Transverse colon (tissue), 4 donors: ENCODE measurements at regions not wholly inside any gene's neighbourhood (a gene's known extent, or its start where the extent isn't known, plus 50 kb on each side); places are given as distances from the start of the nearest gene placed in this dataset.

ENCODE experiments used
- DNase-seq: peaks from one replicate; pipeline ENCODE4 v3.0.0-alpha.2; 2019
- H3K27ac ChIP-seq, 4 donors: fragments of 200-600 bp; sonication (generic); 2 replicates each; pipeline ENCODE4 v1.5.1; 2016 to 2018; ENCODE audit warnings: inconsistent platforms in 4 of 4
- H3K27me3 ChIP-seq: fragments of 200-600 bp; sonication (generic); 2 replicates; pipeline ENCODE4 v1.5.1; 2017; ENCODE audit warnings: inconsistent platforms
- H3K36me3 ChIP-seq, 4 donors: fragments of 200-600 bp; sonication (generic); 2 replicates each; pipeline ENCODE4 v1.5.1; 2017 to 2019; ENCODE audit warnings: inconsistent platforms in 4 of 4
- H3K4me1 ChIP-seq, 4 donors: fragments of 200-600 bp; sonication (generic); 2 replicates each; pipeline ENCODE4 v1.5.1; 2017 to 2020; ENCODE audit warnings: inconsistent platforms in 4 of 4
- H3K4me3 ChIP-seq, 4 donors: fragments of 200-600 bp; sonication (generic); 1 replicate in 1 of 4; 2 replicates in 3 of 4; pipeline versions ENCODE4 v1.5.1 to v1.6.1; 2017 to 2019; ENCODE audit warnings: inconsistent platforms in 4 of 4
- H3K9me3 ChIP-seq, 2 donors: fragments of 200-600 bp; sonication (generic); 2 replicates each; pipeline ENCODE4 v1.5.1; 2017 to 2019; ENCODE audit warnings: inconsistent platforms in 2 of 2
- EP300 ChIP-seq: sonication (generic); formaldehyde crosslinking; IDR thresholded peaks from one replicate; pipeline ENCODE4 v1.6.1; 2017; ENCODE audit warnings: antibody characterized with exemption, low read depth
- POLR2A ChIP-seq: fragments of 450-650 bp; IDR thresholded peaks from one replicate; pipeline ENCODE4 v1.6.1; 2016; ENCODE audit warnings: antibody characterized with exemption, mild to moderate bottlenecking, moderate library complexity
- POLR2AphosphoS5 ChIP-seq, 3 donors: sonication (generic); formaldehyde crosslinking; IDR thresholded peaks; one replicate each; pipeline ENCODE4 v1.6.1; 2016; ENCODE audit warnings: antibody characterized with exemption in 3 of 3
- WGBS, 2 donors: methylation state at CpG; one replicate each; pipeline ENCODE4 v1.1.5; 2018; ENCODE audit warnings: low coverage in 1 of 2; 5-methylcytosine and 5-hydroxymethylcytosine counted together
- in situ Hi-C, 4 donors: fragments of 200-750 bp; cut with MboI; loops; one replicate each; pipeline versions ENCODE4 v1.15.0 to v1.15.1; 2017; ENCODE audit warnings: low sequenced_read_pairs in 3 of 4, low pct_ligation_motif_present in 1 of 4, low pct_unique_long_range_greater_than_20kb in 1 of 4
- intact Hi-C: fragments of 100-400 bp; cut with DNase I; formaldehyde crosslinking; loops from one replicate; pipeline ENCODE4 v1.15.1; 2023; ENCODE audit warnings: low total_unique reads
- TF ChIP-seq, protein P1 (sequence below), 5 experiments: fragments of 200-600 bp in 3 of 5; fragments of 450-650 bp in 2 of 5; sonication (generic) in 3 of 5; IDR thresholded peaks; 1 replicate in 2 of 5; 2 replicates in 3 of 5; pipeline ENCODE4 v1.5.1; 2016 to 2017; ENCODE audit warnings: antibody characterized with exemption in 5 of 5, inconsistent platforms in 3 of 5, mild to moderate bottlenecking in 2 of 5, moderate library complexity in 1 of 5

DNA sequence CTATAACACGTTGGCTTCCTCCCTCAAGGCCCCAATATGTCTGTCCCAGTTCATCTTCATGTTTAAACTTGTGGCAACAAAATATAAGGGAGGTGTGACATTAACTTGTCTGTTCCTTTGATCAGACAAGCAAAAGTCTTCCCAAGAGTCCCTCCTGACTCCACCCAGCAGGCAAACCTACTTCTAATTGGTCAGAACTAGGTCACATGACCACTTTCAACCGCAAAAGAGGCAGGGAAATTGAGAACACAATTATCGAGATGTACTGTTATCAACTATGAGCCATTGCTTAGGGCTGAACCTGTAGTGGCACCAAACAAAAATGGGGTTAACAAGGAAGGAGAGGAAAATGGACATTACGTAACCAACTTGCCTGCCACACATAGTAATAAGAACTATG, 246.8 kb upstream of the TET2 start:
- H3K36me3 ChIP-seq, result no peaks in the 10 kb centered on the region
- 82 to 92% methylated on average over 4 of the region's 4 CpGs for WGBS, 2 donors
- in situ Hi-C loops (no loop called here), intact Hi-C loops (no loop called here)
- no peaks in the 10 kb centered on the region for H3K9me3 ChIP-seq
- TF ChIP-seq, protein P1, sequence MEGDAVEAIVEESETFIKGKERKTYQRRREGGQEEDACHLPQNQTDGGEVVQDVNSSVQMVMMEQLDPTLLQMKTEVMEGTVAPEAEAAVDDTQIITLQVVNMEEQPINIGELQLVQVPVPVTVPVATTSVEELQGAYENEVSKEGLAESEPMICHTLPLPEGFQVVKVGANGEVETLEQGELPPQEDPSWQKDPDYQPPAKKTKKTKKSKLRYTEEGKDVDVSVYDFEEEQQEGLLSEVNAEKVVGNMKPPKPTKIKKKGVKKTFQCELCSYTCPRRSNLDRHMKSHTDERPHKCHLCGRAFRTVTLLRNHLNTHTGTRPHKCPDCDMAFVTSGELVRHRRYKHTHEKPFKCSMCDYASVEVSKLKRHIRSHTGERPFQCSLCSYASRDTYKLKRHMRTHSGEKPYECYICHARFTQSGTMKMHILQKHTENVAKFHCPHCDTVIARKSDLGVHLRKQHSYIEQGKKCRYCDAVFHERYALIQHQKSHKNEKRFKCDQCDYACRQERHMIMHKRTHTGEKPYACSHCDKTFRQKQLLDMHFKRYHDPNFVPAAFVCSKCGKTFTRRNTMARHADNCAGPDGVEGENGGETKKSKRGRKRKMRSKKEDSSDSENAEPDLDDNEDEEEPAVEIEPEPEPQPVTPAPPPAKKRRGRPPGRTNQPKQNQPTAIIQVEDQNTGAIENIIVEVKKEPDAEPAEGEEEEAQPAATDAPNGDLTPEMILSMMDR (IDR thresholded peaks at IDR 0.05), result no peak
- no peak for TF ChIP-seq POLR2A
- no peak for TF ChIP-seq POLR2AphosphoS5 (IDR thresholded peaks at IDR 0.05)
- TF ChIP-seq EP300, result no peak
- no peaks in the 10 kb centered on the region for H3K4me1 ChIP-seq
- no peak overlapping the region for H3K27ac ChIP-seq
- no peak overlapping the region for H3K4me3 ChIP-seq
- DNase-seq, result no peak
- H3K27me3 ChIP-seq, result no peaks in the 10 kb centered on the region

DNA sequence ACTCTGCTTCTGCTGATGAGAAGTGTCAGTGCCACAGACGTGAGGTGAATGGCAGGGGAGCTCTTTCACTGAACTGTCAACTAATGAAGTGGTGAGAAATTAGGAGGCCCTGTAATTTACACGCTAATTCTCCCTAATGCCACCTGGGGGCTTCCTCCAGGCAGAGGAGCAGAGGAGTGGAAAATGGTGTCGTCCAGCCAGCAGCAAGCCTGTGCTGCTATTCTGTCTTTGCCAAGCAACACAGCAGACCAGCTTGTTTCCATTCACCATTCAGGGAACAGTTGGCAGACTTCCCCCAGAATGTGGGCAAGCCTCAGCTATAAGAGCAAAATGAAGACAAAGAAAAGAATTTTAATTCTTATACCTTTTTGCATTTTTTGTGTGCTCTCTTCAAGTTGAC, 245.2 kb upstream of the TET2 start:
- Histone ChIP-seq H3K27me3 (no peaks in the 10 kb centered on the region), H3K4me3 (no peak overlapping the region), H3K9me3 (no peaks in the 10 kb centered on the region), H3K4me1 (no peaks in the 10 kb centered on the region), H3K27ac (no peak overlapping the region), H3K36me3 (no peaks in the 10 kb centered on the region)
- WGBS, 2 donors, result 60% methylated on average over 3 of the region's 3 CpGs; no CpG with 5 or more reads in 1 of the 2 donors
- TF ChIP-seq POLR2AphosphoS5 (IDR thresholded peaks at IDR 0.05), result no peak
- no peak for TF ChIP-seq EP300
- TF ChIP-seq, protein P1 (IDR thresholded peaks at IDR 0.05), result no peak
- no peak for TF ChIP-seq POLR2A
- intact Hi-C loops, result no loop called here
- no peak for DNase-seq
- in situ Hi-C loops, result no loop called here

DNA sequence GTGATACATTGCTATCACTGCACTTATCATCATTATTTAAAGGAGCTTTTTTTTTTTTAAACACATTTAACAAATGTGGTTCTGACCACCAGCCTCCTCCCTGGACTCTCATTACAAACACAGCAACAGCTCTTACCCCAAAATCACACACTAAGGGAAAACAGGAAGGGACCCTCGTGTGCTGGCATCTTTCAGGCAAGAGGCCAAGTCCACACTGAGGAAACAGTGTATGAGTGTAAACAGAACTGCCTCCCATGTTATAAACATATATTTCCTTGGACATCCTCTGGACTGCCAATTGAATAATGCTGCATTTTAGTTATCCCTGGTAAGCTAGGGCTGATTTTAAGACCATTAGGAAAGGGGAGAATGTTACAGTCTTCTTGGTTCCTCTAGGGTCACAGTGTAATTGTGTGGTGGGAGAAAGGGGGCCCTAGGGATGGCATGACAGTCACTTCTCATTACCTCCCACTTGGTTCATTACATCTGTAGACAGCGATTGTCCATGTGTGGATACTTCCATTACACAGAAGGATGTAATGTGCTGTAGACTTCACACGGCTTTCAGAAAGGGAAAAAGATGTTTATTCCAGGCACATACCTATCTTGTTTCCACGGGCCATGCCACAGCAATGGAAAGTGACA, 244.6 kb upstream of the TET2 start:
- in situ Hi-C loops, result no loop called here
- 40 to 60% methylated on average over 3 to 4 of the region's 4 CpGs for WGBS, 2 donors

DNA sequence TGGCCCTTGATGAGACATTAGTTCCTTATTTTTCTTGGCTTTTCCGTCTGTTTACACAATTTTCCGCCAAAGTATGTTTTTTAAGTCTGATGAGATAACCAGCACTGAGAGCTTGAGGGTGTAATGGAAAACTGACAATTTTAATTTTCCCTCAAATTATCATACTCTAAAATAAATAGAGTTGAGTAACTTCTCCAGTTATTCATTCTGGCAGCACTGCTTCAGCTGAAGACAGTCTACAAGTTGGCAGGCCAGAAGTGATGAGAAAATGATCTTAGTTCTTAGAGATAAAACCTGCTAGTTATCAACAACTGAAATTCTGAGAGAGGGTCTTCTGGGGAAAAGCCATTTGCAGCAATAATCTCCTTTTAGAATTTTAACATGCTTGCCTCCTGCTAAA, 241.6 kb upstream of the TET2 start:
- no peaks in the 10 kb centered on the region for H3K9me3 ChIP-seq
- DNase-seq, result no peak
- intact Hi-C loops (no loop called here), in situ Hi-C loops (no loop called here)
- H3K27ac ChIP-seq, result no peak overlapping the region
- H3K36me3 ChIP-seq, result no peaks in the 10 kb centered on the region
- no peak overlapping the region for H3K4me3 ChIP-seq
- no peaks in the 10 kb centered on the region for H3K27me3 ChIP-seq
- H3K4me1 ChIP-seq, result no peaks in the 10 kb centered on the region
- WGBS, 2 donors, result 64 to 80% methylated on average over 2 of the region's 2 CpGs
- TF ChIP-seq POLR2A, result no peak
- TF ChIP-seq, protein P1 (IDR thresholded peaks at IDR 0.05), result no peak
- TF ChIP-seq EP300, result no peak
- TF ChIP-seq POLR2AphosphoS5 (IDR thresholded peaks at IDR 0.05), result no peak

More for the DNA sequence above, 244.6 kb upstream of the TET2 start:
- H3K27ac ChIP-seq, result no peak overlapping the region
- TF ChIP-seq, protein P1 (IDR thresholded peaks at IDR 0.05), result no peak
- no peak for TF ChIP-seq EP300
- no peak for TF ChIP-seq POLR2A
- no peak for TF ChIP-seq POLR2AphosphoS5 (IDR thresholded peaks at IDR 0.05)
- H3K4me3 ChIP-seq, result no peak overlapping the region
- H3K36me3 ChIP-seq, result no peaks in the 10 kb centered on the region
- DNase-seq, result no peak
- no peaks in the 10 kb centered on the region for H3K9me3 ChIP-seq
- no peaks in the 10 kb centered on the region for H3K27me3 ChIP-seq
- intact Hi-C loops, result no loop called here
- no peaks in the 10 kb centered on the region for H3K4me1 ChIP-seq
